SK-N-SH treated with all-trans-retinoic acid at 6 μM for 48 hours (cell line): ENCODE measurements at regions not wholly inside any gene's neighbourhood (a gene's known extent, or its start where the extent isn't known, plus 50 kb on each side); places are given as distances from the start of the nearest gene placed in this dataset.

ENCODE experiments used
- ATAC-seq: fragments of 200-7000 bp; cut with Tn5 transposase; 3 replicates; pipeline ENCODE4 v1.9.1; 2020; ENCODE audit warnings: mild to moderate bottlenecking, moderate library complexity
- ARNTL ChIP-seq: fragments of 450-650 bp; formaldehyde crosslinking; IDR thresholded peaks from 2 replicates; pipeline ENCODE4 v1.5.0; 2020; ENCODE audit warnings: low read depth, mild to moderate bottlenecking, moderate library complexity, borderline replicate concordance
- BACH2 ChIP-seq: fragments of 250-450 bp; sonication (Bioruptor Pico); IDR thresholded peaks from 2 replicates; pipeline ENCODE4 v1.9.0; 2021; ENCODE audit warnings: mild to moderate bottlenecking, borderline replicate concordance
- CSDC2 ChIP-seq: fragments of 250-450 bp; sonication (Bioruptor Pico); IDR thresholded peaks from 2 replicates; pipeline ENCODE4 v1.5.0; 2020; ENCODE audit warnings: mild to moderate bottlenecking, moderate library complexity
- ESRRG ChIP-seq: fragments of 250-450 bp; sonication (Bioruptor Pico); IDR thresholded peaks from 2 replicates; pipeline ENCODE4 v1.6.1; 2021; ENCODE audit warnings: mild to moderate bottlenecking
- GLIS3 ChIP-seq: fragments of 250-450 bp; sonication (Bioruptor Pico); IDR thresholded peaks from 2 replicates; pipeline ENCODE4 v1.5.0; 2020; ENCODE audit warnings: mild to moderate bottlenecking, moderate library complexity
- ISL1 ChIP-seq: fragments of 250-450 bp; sonication (Bioruptor Pico); IDR thresholded peaks from 2 replicates; pipeline ENCODE4 v2.1.2; 2022; ENCODE audit warnings: mild to moderate bottlenecking, moderate library complexity
- OSR1 ChIP-seq: fragments of 250-450 bp; sonication (Bioruptor Pico); IDR thresholded peaks from 2 replicates; pipeline ENCODE4 v1.8.0; 2022; ENCODE audit warnings: moderate library complexity, mild to moderate bottlenecking, inconsistent platforms
- PPARA ChIP-seq: fragments of 250-450 bp; sonication (Bioruptor Pico); IDR thresholded peaks from 2 replicates; pipeline ENCODE4 v1.5.0; 2020; ENCODE audit warnings: mild to moderate bottlenecking, borderline replicate concordance
- RARB ChIP-seq: fragments of 250-450 bp; sonication (Bioruptor Pico); IDR thresholded peaks from 2 replicates; pipeline ENCODE4 v1.8.0; 2021; ENCODE audit warnings: mild to moderate bottlenecking, moderate library complexity
- SNAI2 ChIP-seq: fragments of 250-450 bp; sonication (Bioruptor Pico); IDR thresholded peaks from 2 replicates; pipeline ENCODE4 v1.5.0; 2020; ENCODE audit warnings: mild to moderate bottlenecking, moderate library complexity
- TCF4 ChIP-seq: fragments of 250-450 bp; sonication (Bioruptor Pico); IDR thresholded peaks from 2 replicates; pipeline ENCODE4 v1.8.0; 2021; ENCODE audit warnings: mild to moderate bottlenecking, moderate library complexity, borderline replicate concordance
- TOX ChIP-seq: fragments of 250-450 bp; sonication (Bioruptor Pico); IDR thresholded peaks from 2 replicates; pipeline ENCODE4 v1.8.0; 2021; ENCODE audit warnings: mild to moderate bottlenecking, moderate library complexity, borderline replicate concordance
- ZC3H10 ChIP-seq: fragments of 250-450 bp; sonication (Bioruptor Pico); IDR thresholded peaks from 2 replicates; pipeline ENCODE4 v1.5.1; 2021; ENCODE audit warnings: mild to moderate bottlenecking, moderate library complexity
- ZFP3 ChIP-seq: fragments of 250-450 bp; sonication (Bioruptor Pico); IDR thresholded peaks from 2 replicates; pipeline ENCODE4 v1.5.0; 2020; ENCODE audit warnings: mild to moderate bottlenecking, moderate library complexity
- ZFP30 ChIP-seq: fragments of 450-650 bp; formaldehyde crosslinking; IDR thresholded peaks from 2 replicates; pipeline ENCODE4 v1.5.0; 2022; ENCODE audit warnings: mild to moderate bottlenecking, moderate library complexity
- ZNF565 ChIP-seq: fragments of 450-650 bp; formaldehyde crosslinking; conservative IDR thresholded peaks from 2 replicates; pipeline ENCODE4 v1.5.0; 2020; ENCODE audit warnings: low read depth, mild to moderate bottlenecking, moderate library complexity
- ZNF70 ChIP-seq: fragments of 450-650 bp; formaldehyde crosslinking; IDR thresholded peaks from 2 replicates; pipeline ENCODE4 v1.5.0; 2020; ENCODE audit warnings: mild to moderate bottlenecking, moderate library complexity
- ZNF8 ChIP-seq: fragments of 450-650 bp; formaldehyde crosslinking; IDR thresholded peaks from 2 replicates; pipeline ENCODE4 v1.5.0; 2020; ENCODE audit warnings: mild to moderate bottlenecking, moderate library complexity
- TF ChIP-seq, protein P1 (sequence below): fragments of 250-450 bp; sonication (Bioruptor Pico); IDR thresholded peaks from 2 replicates; pipeline ENCODE4 v1.8.0; 2020; ENCODE audit warnings: mild to moderate bottlenecking, moderate library complexity, borderline replicate concordance
- TF ChIP-seq, protein P2 (sequence below): fragments of 250-450 bp; sonication (Bioruptor Pico); IDR thresholded peaks from 2 replicates; pipeline ENCODE4 v1.5.1; 2020; ENCODE audit warnings: low read depth, mild to moderate bottlenecking, moderate library complexity
- TF ChIP-seq, protein P3 (sequence below): fragments of 250-450 bp; sonication (Bioruptor Pico); IDR thresholded peaks from 2 replicates; pipeline ENCODE4 v1.5.1; 2021; ENCODE audit warnings: mild to moderate bottlenecking, moderate library complexity
- TF ChIP-seq, protein P4 (sequence below): fragments of 250-450 bp; sonication (Bioruptor Pico); IDR thresholded peaks from 2 replicates; pipeline ENCODE4 v1.8.0; 2021; ENCODE audit warnings: low read depth, mild to moderate bottlenecking, moderate library complexity, borderline replicate concordance

DNA sequence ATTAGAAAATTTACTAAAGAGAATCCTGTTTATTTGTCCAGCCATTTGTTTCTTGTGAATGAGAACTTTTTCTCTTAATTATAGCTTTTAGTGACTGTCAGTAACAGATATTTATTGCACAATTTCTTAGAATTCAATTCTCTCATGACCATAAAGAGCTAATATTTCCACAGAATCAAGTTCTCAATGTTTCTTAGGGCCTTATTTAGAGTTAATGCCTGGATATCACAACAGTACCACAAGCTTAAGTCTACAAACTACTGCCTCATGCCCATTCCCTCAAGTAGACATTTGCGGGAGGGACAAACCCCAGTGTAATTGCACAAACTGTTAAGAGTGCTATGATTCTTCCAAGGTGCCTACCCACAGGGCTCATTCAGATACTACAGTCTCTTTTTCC, 199.7 kb upstream of the POU2AF2 start:
- no peak for ATAC-seq
- TF ChIP-seq TCF4 (CRISPR knock-in tag) (no peak), ZFP3 (no peak), RARB (no peak), BACH2 (CRISPR knock-in tag) (no peak)
- TF ChIP-seq, protein P1, sequence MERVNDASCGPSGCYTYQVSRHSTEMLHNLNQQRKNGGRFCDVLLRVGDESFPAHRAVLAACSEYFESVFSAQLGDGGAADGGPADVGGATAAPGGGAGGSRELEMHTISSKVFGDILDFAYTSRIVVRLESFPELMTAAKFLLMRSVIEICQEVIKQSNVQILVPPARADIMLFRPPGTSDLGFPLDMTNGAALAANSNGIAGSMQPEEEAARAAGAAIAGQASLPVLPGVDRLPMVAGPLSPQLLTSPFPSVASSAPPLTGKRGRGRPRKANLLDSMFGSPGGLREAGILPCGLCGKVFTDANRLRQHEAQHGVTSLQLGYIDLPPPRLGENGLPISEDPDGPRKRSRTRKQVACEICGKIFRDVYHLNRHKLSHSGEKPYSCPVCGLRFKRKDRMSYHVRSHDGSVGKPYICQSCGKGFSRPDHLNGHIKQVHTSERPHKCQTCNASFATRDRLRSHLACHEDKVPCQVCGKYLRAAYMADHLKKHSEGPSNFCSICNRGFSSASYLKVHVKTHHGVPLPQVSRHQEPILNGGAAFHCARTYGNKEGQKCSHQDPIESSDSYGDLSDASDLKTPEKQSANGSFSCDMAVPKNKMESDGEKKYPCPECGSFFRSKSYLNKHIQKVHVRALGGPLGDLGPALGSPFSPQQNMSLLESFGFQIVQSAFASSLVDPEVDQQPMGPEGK (CRISPR knock-in tag) = no peak

DNA sequence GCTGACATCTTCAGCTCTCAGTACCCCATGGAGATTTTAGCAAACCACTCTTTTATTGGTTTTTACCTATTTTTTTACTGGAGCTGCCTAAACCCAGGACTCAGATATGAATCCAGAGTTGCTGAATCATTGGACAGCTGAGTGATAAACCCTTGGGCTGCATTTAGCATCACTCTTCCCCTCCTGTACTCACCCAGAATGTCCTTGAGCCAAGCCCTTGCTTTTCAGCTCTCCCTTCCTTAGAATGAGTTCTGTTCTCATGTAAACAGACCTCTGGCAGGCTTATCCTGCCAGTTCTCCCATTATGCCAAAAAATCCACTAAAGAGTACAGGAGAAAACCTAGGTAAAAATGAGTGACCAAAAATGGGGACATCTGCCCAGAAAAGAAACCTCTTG, 200.1 kb upstream of the POU2AF2 start:
- TF ChIP-seq TOX (CRISPR knock-in tag) (no peak), PPARA (CRISPR knock-in tag) (no peak), ARNTL (CRISPR knock-in tag) (no peak), SNAI2 (CRISPR knock-in tag) (no peak), ZNF8 (CRISPR knock-in tag) (no peak), CSDC2 (CRISPR knock-in tag) (no peak), ZNF70 (CRISPR knock-in tag) (no peak), ZNF565 (no peak), TCF4 (CRISPR knock-in tag) (no peak), OSR1 (CRISPR knock-in tag) (no peak), GLIS3 (CRISPR knock-in tag) (no peak), ZFP30 (no peak), ESRRG (CRISPR knock-in tag) (no peak), ZFP3 (no peak), ISL1 (CRISPR knock-in tag) (no peak), RARB (no peak), BACH2 (CRISPR knock-in tag) (no peak)
- TF ChIP-seq, protein P2, sequence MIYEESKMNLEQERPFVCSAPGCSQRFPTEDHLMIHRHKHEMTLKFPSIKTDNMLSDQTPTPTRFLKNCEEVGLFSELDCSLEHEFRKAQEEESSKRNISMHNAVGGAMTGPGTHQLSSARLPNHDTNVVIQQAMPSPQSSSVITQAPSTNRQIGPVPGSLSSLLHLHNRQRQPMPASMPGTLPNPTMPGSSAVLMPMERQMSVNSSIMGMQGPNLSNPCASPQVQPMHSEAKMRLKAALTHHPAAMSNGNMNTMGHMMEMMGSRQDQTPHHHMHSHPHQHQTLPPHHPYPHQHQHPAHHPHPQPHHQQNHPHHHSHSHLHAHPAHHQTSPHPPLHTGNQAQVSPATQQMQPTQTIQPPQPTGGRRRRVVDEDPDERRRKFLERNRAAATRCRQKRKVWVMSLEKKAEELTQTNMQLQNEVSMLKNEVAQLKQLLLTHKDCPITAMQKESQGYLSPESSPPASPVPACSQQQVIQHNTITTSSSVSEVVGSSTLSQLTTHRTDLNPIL (CRISPR knock-in tag) = no peak
- TF ChIP-seq, protein P1 (CRISPR knock-in tag) = no peak
- no peak for ATAC-seq

DNA sequence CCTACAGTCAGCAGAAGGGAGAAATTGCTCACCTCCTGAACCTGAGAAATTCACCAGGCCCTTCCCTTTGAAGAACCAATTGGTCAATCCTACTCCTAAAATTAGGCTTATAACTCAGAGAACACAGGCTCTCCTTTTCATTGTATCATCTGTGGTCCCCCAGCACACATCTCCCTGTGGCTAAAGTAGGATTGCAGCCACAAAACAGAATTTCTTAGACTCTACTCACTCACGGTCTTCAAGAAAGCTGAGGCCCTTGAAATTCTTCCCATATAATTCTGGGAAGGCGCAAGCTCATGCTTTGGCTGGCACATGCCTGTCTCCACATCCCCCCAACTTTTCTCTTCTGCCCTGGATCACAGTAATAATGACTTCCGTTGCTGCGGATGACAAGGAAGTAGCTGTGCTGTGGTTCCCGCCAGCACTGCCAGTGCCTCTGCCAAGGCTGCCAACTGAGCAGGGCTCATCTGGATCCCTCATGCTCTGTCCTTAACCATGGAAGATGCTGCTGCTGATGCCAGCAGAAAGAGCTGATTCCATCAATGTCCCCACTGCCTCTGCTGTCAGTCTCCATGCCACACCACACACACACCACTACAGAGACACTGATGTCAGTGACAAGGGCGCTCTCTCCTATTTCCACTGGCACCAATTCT, 200.6 kb upstream of the POU2AF2 start:
- no peak for TF ChIP-seq ARNTL (CRISPR knock-in tag)
- no peak for TF ChIP-seq GLIS3 (CRISPR knock-in tag)
- no peak for TF ChIP-seq ZNF565
- TF ChIP-seq, all 23 proteins: peak for 0
- ATAC-seq = no peak; the same call in 2 of the 3 replicates

DNA sequence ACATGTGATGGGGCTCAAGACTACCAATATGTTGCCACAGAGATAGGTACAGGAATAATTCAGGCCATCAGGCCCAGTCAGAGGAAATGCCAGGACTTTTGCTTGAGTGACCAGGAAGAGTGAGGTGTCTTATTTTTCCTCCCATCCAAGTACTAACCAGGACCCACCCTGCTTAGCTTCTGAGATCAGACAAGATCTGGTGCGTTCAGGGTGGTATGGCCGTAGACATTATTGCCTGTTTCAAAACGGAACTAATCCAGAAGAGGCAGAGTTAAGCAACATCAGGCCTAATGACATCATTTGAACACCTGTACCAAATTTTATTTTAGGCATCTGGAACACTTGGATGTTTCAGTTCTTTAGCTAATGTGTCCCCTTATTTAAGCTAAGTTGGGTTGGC, 205.5 kb upstream of the POU2AF2 start:
- ATAC-seq = no peak
- no peak for TF ChIP-seq BACH2 (CRISPR knock-in tag)
- no peak for TF ChIP-seq ZNF565
- no peak for TF ChIP-seq OSR1 (CRISPR knock-in tag)
- TF ChIP-seq CSDC2 (CRISPR knock-in tag) = no peak
- TF ChIP-seq SNAI2 (CRISPR knock-in tag) = no peak
- no peak for TF ChIP-seq GLIS3 (CRISPR knock-in tag)
- no peak for TF ChIP-seq PPARA (CRISPR knock-in tag)
- TF ChIP-seq, protein P3, sequence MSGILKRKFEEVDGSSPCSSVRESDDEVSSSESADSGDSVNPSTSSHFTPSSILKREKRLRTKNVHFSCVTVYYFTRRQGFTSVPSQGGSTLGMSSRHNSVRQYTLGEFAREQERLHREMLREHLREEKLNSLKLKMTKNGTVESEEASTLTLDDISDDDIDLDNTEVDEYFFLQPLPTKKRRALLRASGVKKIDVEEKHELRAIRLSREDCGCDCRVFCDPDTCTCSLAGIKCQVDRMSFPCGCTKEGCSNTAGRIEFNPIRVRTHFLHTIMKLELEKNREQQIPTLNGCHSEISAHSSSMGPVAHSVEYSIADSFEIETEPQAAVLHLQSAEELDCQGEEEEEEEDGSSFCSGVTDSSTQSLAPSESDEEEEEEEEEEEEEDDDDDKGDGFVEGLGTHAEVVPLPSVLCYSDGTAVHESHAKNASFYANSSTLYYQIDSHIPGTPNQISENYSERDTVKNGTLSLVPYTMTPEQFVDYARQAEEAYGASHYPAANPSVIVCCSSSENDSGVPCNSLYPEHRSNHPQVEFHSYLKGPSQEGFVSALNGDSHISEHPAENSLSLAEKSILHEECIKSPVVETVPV (CRISPR knock-in tag) = no peak
- no peak for TF ChIP-seq TOX (CRISPR knock-in tag)
- no peak for TF ChIP-seq ARNTL (CRISPR knock-in tag)
- TF ChIP-seq, protein P2 (CRISPR knock-in tag) = no peak
- TF ChIP-seq ZFP3 = no peak
- TF ChIP-seq ZC3H10 (CRISPR knock-in tag) = no peak
- TF ChIP-seq ZFP30 = no peak
- TF ChIP-seq, protein P4, sequence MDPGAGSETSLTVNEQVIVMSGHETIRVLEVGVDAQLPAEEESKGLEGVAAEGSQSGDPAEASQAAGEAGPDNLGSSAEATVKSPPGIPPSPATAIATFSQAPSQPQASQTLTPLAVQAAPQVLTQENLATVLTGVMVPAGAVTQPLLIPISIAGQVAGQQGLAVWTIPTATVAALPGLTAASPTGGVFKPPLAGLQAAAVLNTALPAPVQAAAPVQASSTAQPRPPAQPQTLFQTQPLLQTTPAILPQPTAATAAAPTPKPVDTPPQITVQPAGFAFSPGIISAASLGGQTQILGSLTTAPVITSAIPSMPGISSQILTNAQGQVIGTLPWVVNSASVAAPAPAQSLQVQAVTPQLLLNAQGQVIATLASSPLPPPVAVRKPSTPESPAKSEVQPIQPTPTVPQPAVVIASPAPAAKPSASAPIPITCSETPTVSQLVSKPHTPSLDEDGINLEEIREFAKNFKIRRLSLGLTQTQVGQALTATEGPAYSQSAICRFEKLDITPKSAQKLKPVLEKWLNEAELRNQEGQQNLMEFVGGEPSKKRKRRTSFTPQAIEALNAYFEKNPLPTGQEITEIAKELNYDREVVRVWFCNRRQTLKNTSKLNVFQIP (CRISPR knock-in tag) = no peak
- no peak for TF ChIP-seq ZNF8 (CRISPR knock-in tag)
- no peak for TF ChIP-seq ESRRG (CRISPR knock-in tag)
- no peak for TF ChIP-seq TCF4 (CRISPR knock-in tag)
- TF ChIP-seq, protein P1 (CRISPR knock-in tag) = no peak
